GM18907 (cell line): ENCODE measurements at regions not wholly inside any gene's neighbourhood (a gene's known extent, or its start where the extent isn't known, plus 50 kb on each side); places are given as distances from the start of the nearest gene placed in this dataset.

Experiments
- ATAC-seq: cut with Tn5 transposase; IDR thresholded peaks from one replicate; pipeline ENCODE4 v1.9.1; 2021; ENCODE audit warnings: mild to moderate bottlenecking, moderate library complexity; ENCODE audit not compliant: unreplicated experiment

GRCh38 chr21:16695074-16695473 lies 817.8 kb upstream of the CXADR start:
- no peak for ATAC-seq

GRCh38 chr21:16707274-16707673 lies 805.6 kb upstream of the CXADR start:
- no peak for ATAC-seq

- ATAC-seq: no peak
These were observed 804.6 kb upstream of the CXADR start for GRCh38 chr21:16708101-16708835.

GRCh38 chr21:16709866-16710550 lies 802.8 kb upstream of the CXADR start:
- no peak for ATAC-seq

GRCh38 chr21:16711757-16712156 lies 801.1 kb upstream of the CXADR start:
- no peak for ATAC-seq

GRCh38 chr21:16713331-16714117 lies 799.3 kb upstream of the CXADR start:
- ATAC-seq: no peak

GRCh38 chr21:16740511-16740910 lies 772.3 kb upstream of the CXADR start:
- ATAC-seq: no peak

GRCh38 chr21:16741141-16741665 lies 771.6 kb upstream of the CXADR start:
- no peak for ATAC-seq

- no peak for ATAC-seq
These were observed 770.7 kb upstream of the CXADR start for GRCh38 chr21:16742131-16742641.

GRCh38 chr21:16742741-16743140 lies 770.1 kb upstream of the CXADR start:
- no peak for ATAC-seq

- ATAC-seq: no peak
These were observed 769.5 kb upstream of the CXADR start for GRCh38 chr21:16743317-16743716.

GRCh38 chr21:16750926-16751325 lies 761.9 kb upstream of the CXADR start:
- no peak for ATAC-seq

- ATAC-seq: no peak
These were observed 761.0 kb upstream of the CXADR start for GRCh38 chr21:16751695-16752474.

- ATAC-seq: no peak
These were observed 760.4 kb upstream of the CXADR start for GRCh38 chr21:16752475-16752857.

GRCh38 chr21:16755061-16755460 lies 757.8 kb upstream of the CXADR start:
- no peak for ATAC-seq

GRCh38 chr21:16767201-16767600 lies 745.6 kb upstream of the CXADR start:
- no peak for ATAC-seq

GRCh38 chr21:16768096-16768495 lies 744.7 kb upstream of the CXADR start:
- no peak for ATAC-seq

GRCh38 chr21:16770266-16770665 lies 742.6 kb upstream of the CXADR start:
- no peak for ATAC-seq

- ATAC-seq: no peak
These were observed 739.6 kb upstream of the CXADR start for GRCh38 chr21:16773206-16773605.

- ATAC-seq: no peak
These were observed 737.8 kb upstream of the CXADR start for GRCh38 chr21:16775076-16775475.
